Fibroblast of mammary gland (primary cell): ENCODE measurements at regions not wholly inside any gene's neighbourhood (a gene's known extent, or its start where the extent isn't known, plus 50 kb on each side); places are given as distances from the start of the nearest gene placed in this dataset.
A peak's percentile ranks its signal among the peaks of the same experiment; 100 is the strongest.
"Not testable (repeated sequence)": the region's sequence is repeated elsewhere in the genome, so short reads cannot be mapped to it uniquely, and the experiment has no call there.

Source experiments
- DNase-seq: peaks from one replicate; pipeline ENCODE4 v3.0.0-alpha.2; 2010; ENCODE audit warnings: low read depth
- H3K4me3 ChIP-seq: 2 replicates; pipeline ENCODE4 v1.5.1; 2011; ENCODE audit warnings: low read depth, mild to moderate bottlenecking, low read length, moderate library complexity; ENCODE audit not compliant: control insufficient read depth
- CTCF ChIP-seq: conservative IDR thresholded peaks from 2 replicates; pipeline ENCODE4 v1.5.1; 2011; ENCODE audit warnings: low read depth, low read length, inconsistent platforms; ENCODE audit not compliant: control insufficient read depth, insufficient read depth

- DNase-seq = no peak
- no peak for TF ChIP-seq CTCF
Observed at GRCh38 chr11:19614370-19614940, 98.2 kb upstream of the NAV2 start.

GRCh38 chr11:19612025-19612424 lies 100.6 kb upstream of the NAV2 start:
- H3K4me3 ChIP-seq, DNase-seq: not testable (repeated sequence)

More at GRCh38 chr11:19614370-19614940, 98.2 kb upstream of the NAV2 start:
- no peak overlapping the region for H3K4me3 ChIP-seq

GRCh38 chr11:19607656-19608360 lies 104.8 kb upstream of the NAV2 start:
- H3K4me3 ChIP-seq = no peak overlapping the region
- no peak for DNase-seq
- no peak for TF ChIP-seq CTCF

- TF ChIP-seq CTCF = no peak
- DNase-seq = no peak
- H3K4me3 ChIP-seq = no peak overlapping the region
Observed at GRCh38 chr11:19606856-19607655, 105.6 kb upstream of the NAV2 start.

GRCh38 chr11:19605520-19606371 lies 106.9 kb upstream of the NAV2 start:
- no peak overlapping the region for H3K4me3 ChIP-seq
- no peak for TF ChIP-seq CTCF

GRCh38 chr11:19604679-19605375 lies 107.8 kb upstream of the NAV2 start:
- no peak overlapping the region for H3K4me3 ChIP-seq
- no peak for DNase-seq
- no peak for TF ChIP-seq CTCF

More at GRCh38 chr11:19605520-19606371, 106.9 kb upstream of the NAV2 start:
- DNase-seq = peak; percentile 94
